Body of pancreas (tissue), 4 donors: ENCODE measurements at regions not wholly inside any gene's neighbourhood (a gene's known extent, or its start where the extent isn't known, plus 50 kb on each side); places are given as distances from the start of the nearest gene placed in this dataset.

Experiments used
- CTCF ChIP-seq, 7 experiments: fragments of 450-650 bp in 4 of 7; fragments of 200-600 bp in 3 of 7; sonication (generic) in 3 of 7; IDR thresholded peaks; one replicate each; pipeline ENCODE4 v1.5.1; 2016 to 2019; ENCODE audit warnings: antibody characterized with exemption in 7 of 7
- POLR2A ChIP-seq, 3 donors: fragments of 450-650 bp; IDR thresholded peaks; one replicate each; pipeline ENCODE4 v1.6.1; 2016; ENCODE audit warnings: antibody characterized with exemption in 3 of 3, mild to moderate bottlenecking in 2 of 3

- TF ChIP-seq CTCF (IDR thresholded peaks at IDR 0.05) (no peak), POLR2A (IDR thresholded peaks at IDR 0.05) (no peak)
Observed at GRCh38 chr1:239204401-239204800, 182.0 kb upstream of the CHRM3 start.
